HCT116 (cell line): ENCODE measurements at regions not wholly inside any gene's neighbourhood (a gene's known extent, or its start where the extent isn't known, plus 50 kb on each side); places are given as distances from the start of the nearest gene placed in this dataset.

Experiments
- ATAC-seq: fragments of 200-7000 bp; cut with Tn5 transposase; 2 replicates; pipeline ENCODE4 v1.9.1; 2020; ENCODE audit warnings: mild to moderate bottlenecking, moderate library complexity
- BruUV-seq: library from RNA; stranded (reverse); fragments of 400-500 nt; replicated peaks from 2 replicates; lab custom pipeline; 2021; lab: Mats Ljungman, UMichigan
- CTCF ChIA-PET: fragments of 300-600 bp; sonication (Branson Sonifier 250); formaldehyde crosslinking; loops from one replicate; lab custom pipeline; 2021; ENCODE audit warnings: antibody characterized with exemption; lab: Charles Lee
- POLR2A ChIA-PET: fragments of 300-600, 350-600 bp; sonication (Branson Sonifier 250); formaldehyde crosslinking; loops from one replicate; lab custom pipeline; 2021; ENCODE audit warnings: antibody characterized with exemption; lab: Charles Lee
- RAD21 ChIA-PET, 2 experiments: fragments of 300-600 bp; sonication (Branson Sonifier 250); formaldehyde crosslinking; loops; one replicate each; lab custom pipeline; 2023; ENCODE audit warnings: low total read pairs in 2 of 2; ENCODE audit not compliant: uncharacterized antibody in 2 of 2, unreplicated experiment in 2 of 2, low non-redundant PET in 1 of 2; lab: Charles Lee
- DNase-seq: peaks from one replicate; pipeline ENCODE4 v3.0.0-alpha.2; 2010; ENCODE audit warnings: low read depth, low spot score
- H2AFZ ChIP-seq: fragments of 200-600 bp; shearing (Covaris generic), sonication (generic); 2 replicates; pipeline ENCODE4 v1.6.1; 2017; ENCODE audit warnings: low read depth, mixed run types, mixed read lengths, antibody characterized with exemption, low read length; ENCODE audit not compliant: poor library complexity, severe bottlenecking
- H3K27ac ChIP-seq: 2 replicates; pipeline ENCODE4 v1.5.1; 2012; ENCODE audit warnings: low read depth, low read length
- H3K27me3 ChIP-seq: fragments of 200-600 bp; sonication (generic); 2 replicates; pipeline ENCODE4 v1.6.1; 2016; ENCODE audit warnings: mixed run types, low read length, mixed read lengths; ENCODE audit not compliant: insufficient read depth
- H3K36me3 ChIP-seq, 2 experiments: fragments of 200-500 bp in 1 of 2; fragments of 200-600 bp in 1 of 2; sonication (Bioruptor generic) in 1 of 2; sonication (generic) in 1 of 2; 2 replicates each; pipeline versions ENCODE4 v1.5.1 to v1.6.1; 2014 to 2016; ENCODE audit warnings: low read length in 2 of 2, inconsistent platforms in 1 of 2, mixed read lengths in 1 of 2, mixed run types in 1 of 2; ENCODE audit not compliant: insufficient read depth in 2 of 2, control insufficient read depth in 1 of 2
- H3K4me1 ChIP-seq, 2 experiments: fragments of 200-600 bp in 1 of 2; sonication (generic) in 1 of 2; 2 replicates each; pipeline versions ENCODE4 v1.5.1 to v1.6.1; 2012 to 2017; ENCODE audit warnings: low read length in 2 of 2, inconsistent platforms in 1 of 2, mild to moderate bottlenecking in 1 of 2, mixed read lengths in 1 of 2, mixed run types in 1 of 2, moderate library complexity in 1 of 2; ENCODE audit not compliant: insufficient read depth in 2 of 2, control insufficient read depth in 1 of 2
- H3K4me2 ChIP-seq: fragments of 200-600 bp; sonication (generic); 2 replicates; pipeline ENCODE4 v1.6.1; 2017; ENCODE audit warnings: mixed run types, low read length, mixed read lengths
- H3K4me3 ChIP-seq, 2 experiments: fragments of 200-600 bp in 1 of 2; sonication (generic) in 1 of 2; replicated peaks in 1 of 2; 2 replicates each; pipeline ENCODE4 v1.5.1; 2011 to 2016; ENCODE audit warnings: low read length in 2 of 2, control low read depth in 1 of 2, low read depth in 1 of 2, mild to moderate bottlenecking in 1 of 2, mixed read lengths in 1 of 2, mixed run types in 1 of 2
- H3K79me2 ChIP-seq: fragments of 200-600 bp; sonication (generic); 2 replicates; pipeline ENCODE4 v1.6.1; 2017; ENCODE audit warnings: mild to moderate bottlenecking, mixed run types, low read length, moderate library complexity, mixed read lengths; ENCODE audit not compliant: insufficient read depth
- H3K9ac ChIP-seq: fragments of 200-600 bp; sonication (generic); 2 replicates; pipeline ENCODE4 v1.6.1; 2016; ENCODE audit warnings: low read length, mixed read lengths
- H3K9me2 ChIP-seq: fragments of 200-600 bp; sonication (generic), shearing (Covaris generic); 2 replicates; pipeline ENCODE4 v1.6.1; 2017; ENCODE audit warnings: mixed run types, mild to moderate bottlenecking, moderate library complexity; ENCODE audit not compliant: insufficient read depth
- H3K9me3 ChIP-seq, 2 experiments: fragments of 200-500 bp in 1 of 2; fragments of 200-600 bp in 1 of 2; sonication (Bioruptor generic) in 1 of 2; sonication (generic) in 1 of 2; 2 replicates each; pipeline ENCODE4 v1.6.1; 2014 to 2017; ENCODE audit warnings: low read length in 2 of 2, mixed read lengths in 2 of 2, inconsistent platforms in 1 of 2, low read depth in 1 of 2, mild to moderate bottlenecking in 1 of 2, mixed run types in 1 of 2, moderate library complexity in 1 of 2; ENCODE audit not compliant: control insufficient read depth in 1 of 2, insufficient read depth in 1 of 2
- H4K20me1 ChIP-seq: fragments of 200-600 bp; sonication (generic), shearing (Covaris generic); 2 replicates; pipeline ENCODE4 v1.6.1; 2017; ENCODE audit warnings: mixed run types, mild to moderate bottlenecking, moderate library complexity; ENCODE audit not compliant: insufficient read depth
- CBX3 ChIP-seq: IDR thresholded peaks from 2 replicates; pipeline ENCODE4 v1.6.1; 2012; ENCODE audit warnings: low read depth
- CTCF ChIP-seq, 3 experiments: fragments of 200-600 bp in 1 of 3; sonication (generic) in 1 of 3; IDR thresholded peaks in 2 of 3; conservative IDR thresholded peaks in 1 of 3; 2 replicates each; pipeline ENCODE4 v1.5.1; 2012 to 2017; ENCODE audit warnings: low read depth in 2 of 3, low read length in 2 of 3, antibody characterized with exemption in 1 of 3, borderline replicate concordance in 1 of 3, control low read depth in 1 of 3, mild to moderate bottlenecking in 1 of 3, mixed read lengths in 1 of 3, mixed run types in 1 of 3, moderate library complexity in 1 of 3; ENCODE audit not compliant: insufficient read depth in 1 of 3
- EGR1 ChIP-seq: IDR thresholded peaks from 2 replicates; pipeline ENCODE4 v1.6.1; 2012; ENCODE audit warnings: low read depth
- ELF1 ChIP-seq: IDR thresholded peaks from 2 replicates; pipeline ENCODE4 v1.6.1; 2012; ENCODE audit warnings: low read depth, borderline replicate concordance
- EZH2 ChIP-seq: fragments of 200-600 bp; sonication (generic); IDR thresholded peaks from 2 replicates; pipeline ENCODE4 v1.6.1; 2017; ENCODE audit warnings: antibody characterized with exemption, mixed run types
- FOSL1 ChIP-seq: IDR thresholded peaks from 2 replicates; pipeline ENCODE4 v1.6.1; 2012; ENCODE audit warnings: low read depth
- JUND ChIP-seq: IDR thresholded peaks from 2 replicates; pipeline ENCODE4 v1.6.1; 2012
- POLR2A ChIP-seq: IDR thresholded peaks from 2 replicates; pipeline ENCODE4 v1.7.0; 2011; ENCODE audit warnings: borderline replicate concordance; ENCODE audit not compliant: insufficient read depth, insufficient read length; ENCODE audit errors: extremely low read depth
- POLR2AphosphoS5 ChIP-seq: IDR thresholded peaks from 2 replicates; pipeline ENCODE4 v1.6.1; 2011; ENCODE audit warnings: mild to moderate bottlenecking, low read depth, low read length, moderate library complexity
- REST ChIP-seq: IDR thresholded peaks from 2 replicates; pipeline ENCODE4 v1.6.1; 2012; ENCODE audit warnings: low read depth
- SIN3A ChIP-seq: IDR thresholded peaks from 2 replicates; pipeline ENCODE4 v1.6.1; 2012; ENCODE audit warnings: low read depth
- SRF ChIP-seq: IDR thresholded peaks from 2 replicates; pipeline ENCODE4 v1.6.1; 2012; ENCODE audit warnings: low read depth
- TCF7L2 ChIP-seq: IDR thresholded peaks from 2 replicates; pipeline ENCODE4 v1.7.0; 2011; ENCODE audit warnings: borderline replicate concordance, inconsistent platforms; ENCODE audit not compliant: insufficient read depth, insufficient read length; ENCODE audit errors: extremely low read depth
- YY1 ChIP-seq: IDR thresholded peaks from 2 replicates; pipeline ENCODE4 v1.6.1; 2011; ENCODE audit warnings: low read length, low read depth, moderate library complexity, mild to moderate bottlenecking; ENCODE audit not compliant: insufficient replicate concordance; ENCODE audit errors: extremely low read depth
- ZBTB33 ChIP-seq: IDR thresholded peaks from 2 replicates; pipeline ENCODE4 v1.6.1; 2011; ENCODE audit warnings: mild to moderate bottlenecking, low read length, moderate library complexity; ENCODE audit not compliant: insufficient replicate concordance; ENCODE audit errors: extremely low read depth
- ZFX ChIP-seq: fragments of 450-650 bp; IDR thresholded peaks from 2 replicates; pipeline ENCODE4 v1.6.1; 2017
- ZNF274 ChIP-seq: fragments of 200-500 bp; sonication (Bioruptor generic); IDR thresholded peaks from 2 replicates; pipeline ENCODE4 v1.6.1; 2014; ENCODE audit warnings: mild to moderate bottlenecking, low read depth, low read length, inconsistent platforms
- intact Hi-C: fragments of 100-400 bp; cut with micrococcal nuclease; formaldehyde crosslinking; loops from 2 replicates; pipeline ENCODE4 v1.10.0; 2022
- TF ChIP-seq, protein P1 (sequence below): IDR thresholded peaks from 2 replicates; pipeline ENCODE4 v1.6.1; 2012

GRCh38 chr5:98105681-98106080 lies 667.8 kb upstream of the RGMB start:
- Histone ChIP-seq H3K36me3 (no peaks in the 10 kb centered on the region), H3K27me3 (no peaks in the 10 kb centered on the region), H3K4me2 (no peak overlapping the region), H3K9me3 (no peaks in the 10 kb centered on the region), H3K79me2 (no peaks in the 10 kb centered on the region), H3K9ac (no peak overlapping the region), H3K9me2 (no peaks in the 10 kb centered on the region), H3K4me1 (no peaks in the 10 kb centered on the region), H4K20me1 (no peaks in the 10 kb centered on the region), H3K4me3 (no peak overlapping the region), H2AFZ (no peak overlapping the region), H3K27ac (no peak overlapping the region)
- DNase-seq (no peak), ATAC-seq (no peak)
- BruUV-seq = no TSS peak
- RAD21 ChIA-PET = no interaction called here
- POLR2A ChIA-PET = no interaction called here
- intact Hi-C loops = no loop called here
- CTCF ChIA-PET = no interaction called here
- TF ChIP-seq ELF1 = no peak
- TF ChIP-seq ZFX = no peak
- TF ChIP-seq EZH2 = no peak
- no peak for TF ChIP-seq JUND
- TF ChIP-seq ZBTB33 = no peak
- no peak for TF ChIP-seq SRF
- TF ChIP-seq FOSL1 = no peak
- TF ChIP-seq TCF7L2 = no peak
- TF ChIP-seq CTCF (IDR thresholded peaks at IDR 0.05 in 2 of 3, conservative IDR thresholded peaks at IDR 0.05 in 1 of 3; ENCODE audit: borderline replicate concordance in 1 of 3, insufficient read depth in 1 of 3, low read depth in 2 of 3, low read length in 2 of 3) = no peak
- no peak for TF ChIP-seq POLR2A
- TF ChIP-seq EGR1 = no peak
- TF ChIP-seq ZNF274 = no peak
- TF ChIP-seq CBX3 = no peak
- TF ChIP-seq SIN3A = no peak
- TF ChIP-seq, protein P1, sequence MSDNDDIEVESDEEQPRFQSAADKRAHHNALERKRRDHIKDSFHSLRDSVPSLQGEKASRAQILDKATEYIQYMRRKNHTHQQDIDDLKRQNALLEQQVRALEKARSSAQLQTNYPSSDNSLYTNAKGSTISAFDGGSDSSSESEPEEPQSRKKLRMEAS = no peak
- TF ChIP-seq POLR2AphosphoS5 = no peak
- TF ChIP-seq REST = no peak
- no peak for TF ChIP-seq YY1
